COR-L47 (cell line): ENCODE measurements at regions not wholly inside any gene's neighbourhood (a gene's known extent, or its start where the extent isn't known, plus 50 kb on each side); places are given as distances from the start of the nearest gene placed in this dataset.

ENCODE experiments used
- DNase-seq: peaks from one replicate; lab custom pipeline; 2025; lab: John Stamatoyannopoulos, UW

DNA sequence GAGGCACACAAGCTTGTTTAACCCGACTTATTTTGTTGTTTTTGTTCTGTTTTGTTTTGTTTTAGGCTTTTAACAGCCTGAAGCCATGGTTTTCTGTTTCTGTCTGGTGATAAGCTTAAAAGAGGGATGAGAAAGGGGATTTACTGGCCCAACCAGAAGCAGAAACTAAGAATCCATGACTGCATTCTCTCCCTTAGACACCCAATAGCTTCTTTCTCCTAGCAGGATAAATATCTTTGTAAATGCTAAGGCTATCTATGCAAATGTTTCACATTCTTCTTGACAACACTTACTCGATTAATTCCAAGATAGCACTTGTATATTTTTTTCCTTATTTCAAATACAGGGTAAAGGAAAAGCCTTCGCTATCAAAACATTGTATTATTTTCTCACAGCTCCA is 53.7 kb upstream of the SMAD1 start:
- DNase-seq, result no peak

DNA sequence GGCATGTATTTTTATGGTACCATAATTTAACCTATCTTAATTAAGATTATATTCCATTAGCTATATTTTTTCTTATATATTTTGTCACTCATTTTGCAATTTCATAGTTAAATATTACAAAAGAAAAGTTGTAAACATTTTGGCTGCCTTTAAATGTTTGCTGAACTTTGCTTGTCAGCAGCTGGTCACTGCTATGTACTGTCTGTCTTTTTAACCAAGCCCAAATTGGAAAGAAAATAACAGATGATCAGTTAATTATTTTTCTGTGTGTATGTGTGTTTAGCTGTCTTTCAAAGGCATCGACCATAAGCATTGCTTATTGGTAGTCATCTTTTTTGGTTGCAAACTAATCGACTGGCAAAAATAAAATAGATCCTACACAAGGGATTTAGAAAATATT is 54.4 kb upstream of the SMAD1 start:
- DNase-seq, result no peak

DNA sequence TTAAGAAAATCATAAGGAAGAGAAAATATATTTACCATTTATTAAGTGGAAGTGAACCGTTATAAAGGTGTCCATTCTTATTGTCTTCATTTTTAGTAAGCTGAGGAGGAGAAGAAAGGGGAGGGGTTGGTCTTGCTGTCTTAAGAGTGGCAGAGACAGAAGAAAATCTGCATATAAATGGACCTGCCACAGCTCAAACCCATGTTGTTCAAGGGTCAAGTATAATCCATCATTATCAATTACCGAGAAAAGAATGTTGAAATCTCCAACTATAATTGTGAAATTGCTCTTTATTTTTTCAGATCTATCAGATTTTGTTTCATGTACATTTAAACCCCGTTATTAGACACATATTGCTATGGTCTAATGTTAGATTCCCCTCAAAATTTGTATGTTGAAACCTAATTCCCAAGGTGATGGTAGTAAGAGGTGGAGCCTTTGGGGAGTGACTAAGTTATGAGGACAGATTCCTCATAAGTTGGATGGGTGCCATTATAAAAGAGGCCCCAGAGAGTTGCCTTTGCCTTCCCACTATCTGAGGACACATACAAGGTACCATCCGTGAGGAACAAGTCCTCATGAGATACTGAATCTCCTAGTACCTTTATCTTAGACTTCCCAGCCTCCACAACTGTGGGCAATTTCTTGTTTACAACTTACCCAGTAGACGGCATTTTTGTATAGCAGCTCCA is 58.5 kb upstream of the SMAD1 start:
- DNase-seq, result no peak

DNA sequence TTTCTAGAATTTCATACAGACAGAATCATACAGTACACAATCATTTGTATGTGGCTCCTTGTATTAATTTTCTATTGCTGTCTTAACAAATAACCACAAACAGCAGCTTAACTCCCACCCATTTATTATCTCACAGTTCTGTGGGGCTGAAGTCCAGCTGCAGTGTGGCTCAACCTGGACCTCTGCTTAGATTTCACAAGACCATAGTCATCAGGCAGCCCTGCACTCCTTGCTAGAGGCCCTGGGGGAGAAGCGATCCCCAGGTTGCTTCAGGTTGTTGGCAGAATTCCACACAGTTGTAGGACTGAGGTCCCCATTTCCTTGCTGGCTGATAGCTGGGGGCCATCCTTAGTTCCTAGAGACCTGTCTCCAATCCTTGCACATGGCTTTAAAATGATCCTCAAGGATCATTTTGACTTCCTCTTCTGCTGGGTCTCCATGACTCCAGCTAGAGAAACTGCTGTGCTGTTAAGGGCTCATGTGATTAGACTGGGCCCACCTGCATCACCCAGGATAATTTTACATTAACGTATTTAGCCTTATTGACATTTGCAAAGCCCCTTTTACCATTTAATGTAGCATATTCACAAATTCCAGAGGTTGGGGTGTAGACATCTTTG is 60.9 kb upstream of the SMAD1 start:
- DNase-seq, result no peak

DNA sequence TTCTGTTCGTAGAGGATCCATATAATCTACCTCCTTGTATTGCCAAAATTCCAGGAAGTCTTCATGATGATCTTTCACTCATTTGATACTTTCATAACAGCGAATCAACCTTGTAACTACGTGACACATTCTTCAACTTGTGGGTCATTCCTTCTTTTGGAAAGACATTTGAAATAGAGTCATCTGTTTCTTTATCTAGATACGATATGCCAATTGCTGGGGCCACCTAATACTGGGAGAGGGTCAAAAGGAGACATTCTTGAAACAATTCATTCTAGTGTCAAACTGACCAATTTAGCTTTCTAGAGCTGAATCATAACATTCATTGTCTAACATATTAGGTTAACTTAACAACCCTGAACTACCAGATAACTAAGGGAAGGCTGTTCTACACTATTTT is 62.9 kb upstream of the SMAD1 start:
- DNase-seq, result no peak

DNA sequence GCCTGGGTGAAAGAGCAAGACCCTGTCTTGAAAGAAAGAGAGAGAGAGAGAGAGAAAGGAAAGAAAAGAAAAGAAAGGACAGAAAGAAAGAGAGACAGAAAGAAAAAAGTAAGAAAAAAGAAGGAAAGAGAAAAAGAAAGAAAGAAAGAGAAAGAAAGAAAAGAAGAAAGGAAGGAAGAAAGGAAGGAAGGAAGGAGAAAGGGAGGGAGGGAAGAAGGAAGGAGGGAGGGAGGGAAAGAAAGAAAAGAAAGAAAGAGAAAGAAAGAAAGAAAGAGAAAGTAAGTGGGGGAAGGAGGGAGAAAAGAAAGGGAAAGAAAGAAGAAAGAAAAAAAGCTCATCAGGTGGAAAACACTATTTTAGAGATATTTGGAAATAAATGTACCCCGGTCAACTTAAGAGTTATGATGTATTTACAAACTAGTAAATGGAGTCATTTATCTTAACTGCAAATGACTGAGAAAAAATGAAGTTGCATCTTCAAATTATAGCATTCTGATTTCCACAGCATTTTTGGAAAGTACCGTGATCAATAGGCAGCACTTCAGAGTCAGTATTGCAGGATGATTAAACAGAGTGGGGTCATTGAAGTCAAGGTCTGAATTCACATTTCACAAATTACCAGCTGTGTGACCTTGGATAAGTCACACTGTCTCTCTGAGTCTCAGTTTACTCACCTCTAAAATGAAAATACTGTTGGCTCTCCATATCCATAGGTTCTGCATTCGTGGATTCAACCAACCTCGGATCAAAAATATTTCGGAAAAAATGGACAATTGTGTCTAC is 64.1 kb upstream of the SMAD1 start:
- no peak for DNase-seq

DNA sequence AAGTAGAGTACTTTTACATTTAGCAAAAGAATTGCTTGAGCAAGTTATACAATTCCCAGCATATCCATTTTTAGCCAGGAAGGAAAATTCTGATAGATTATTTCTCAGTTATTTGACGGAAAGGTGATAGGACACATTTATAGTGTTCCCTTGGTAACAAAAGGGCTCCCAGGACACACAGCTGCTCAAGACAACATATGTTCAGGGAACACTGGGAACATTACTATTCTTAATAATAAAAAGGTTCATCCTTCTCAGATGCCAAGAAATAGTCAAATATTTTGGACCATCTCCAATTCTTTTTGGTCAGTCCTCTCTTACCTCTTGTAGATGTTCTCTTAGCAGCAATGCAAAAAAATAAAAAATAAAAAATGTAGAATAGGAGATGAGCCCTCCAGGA is 66.8 kb upstream of the SMAD1 start:
- DNase-seq, result no peak

DNA sequence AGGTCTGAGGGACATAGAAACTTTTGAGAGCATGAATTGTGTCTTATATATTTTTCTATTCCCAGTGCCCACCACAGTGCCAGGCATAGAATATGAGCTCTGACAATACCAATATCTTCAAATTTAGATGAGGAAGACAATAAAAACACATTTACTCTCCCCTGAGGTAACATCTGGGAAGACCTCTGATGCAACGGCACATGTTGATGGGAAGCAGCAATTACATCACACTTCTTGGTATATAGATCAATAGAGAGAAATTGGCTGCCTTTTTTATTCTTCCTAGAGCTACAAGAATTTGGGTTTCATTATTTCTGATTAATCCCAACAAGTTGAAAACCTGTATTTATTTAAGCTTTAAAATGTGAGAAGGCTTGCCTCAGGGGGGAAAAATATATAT is 67.4 kb upstream of the SMAD1 start:
- DNase-seq, result no peak

DNA sequence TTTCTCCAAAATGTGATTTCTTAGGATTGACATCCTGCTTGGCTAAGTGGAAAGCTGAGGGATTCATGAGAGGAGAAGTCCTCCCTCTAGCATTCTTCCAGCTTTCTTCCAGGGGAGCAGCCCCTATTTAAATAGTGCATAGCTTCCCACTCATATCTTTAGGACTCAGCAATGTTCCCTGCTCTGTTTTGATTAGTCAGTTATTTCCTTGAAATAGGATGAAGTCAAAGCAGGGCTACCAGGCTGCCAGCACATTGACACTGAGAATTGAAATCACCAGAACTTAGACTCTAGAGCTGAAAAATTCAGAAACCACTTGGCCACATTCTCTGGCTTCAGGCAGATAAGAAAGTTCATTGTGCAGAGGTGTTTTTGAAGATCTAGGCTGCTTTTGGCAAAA is 74.7 kb upstream of the SMAD1 start:
- no peak for DNase-seq

DNA sequence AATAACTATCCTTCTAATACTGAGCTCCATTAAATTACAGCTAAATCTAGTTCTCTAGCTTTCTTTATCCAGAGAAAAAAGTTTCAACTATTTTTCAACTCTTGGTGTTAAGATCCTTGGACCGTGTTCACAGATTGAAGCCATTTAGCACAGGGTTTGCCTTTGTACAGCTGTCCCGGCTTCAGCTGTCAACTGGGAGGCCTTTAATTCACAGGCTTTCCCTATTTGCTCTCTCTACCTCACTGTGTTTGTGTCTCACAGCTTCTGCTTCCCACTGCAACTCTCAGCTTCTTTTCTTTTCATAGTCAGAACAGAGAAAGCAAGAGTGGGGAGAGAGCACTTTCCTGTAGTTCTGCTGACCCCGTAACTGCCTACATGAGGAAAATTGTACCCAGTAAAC is 76.9 kb upstream of the SMAD1 start:
- no peak for DNase-seq

DNA sequence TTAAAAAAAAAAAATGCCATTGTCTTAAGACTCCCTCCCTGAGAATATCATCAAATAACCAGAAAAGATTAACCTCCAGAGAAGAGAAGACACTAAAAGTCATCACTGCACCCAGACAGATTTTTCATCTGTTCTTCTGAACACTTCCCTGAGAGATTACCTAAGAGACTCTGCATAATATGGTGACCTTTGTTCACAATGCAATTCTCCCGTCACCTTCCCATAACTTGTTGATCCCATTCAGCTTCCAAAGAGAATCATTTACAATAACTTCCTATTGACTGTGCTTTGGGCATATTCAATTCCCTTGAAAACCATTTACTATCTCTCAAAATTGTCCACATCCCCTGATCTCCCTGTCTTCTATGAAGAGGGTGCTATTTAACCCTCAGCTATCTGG is 85.1 kb upstream of the SMAD1 start:
- no peak for DNase-seq

DNA sequence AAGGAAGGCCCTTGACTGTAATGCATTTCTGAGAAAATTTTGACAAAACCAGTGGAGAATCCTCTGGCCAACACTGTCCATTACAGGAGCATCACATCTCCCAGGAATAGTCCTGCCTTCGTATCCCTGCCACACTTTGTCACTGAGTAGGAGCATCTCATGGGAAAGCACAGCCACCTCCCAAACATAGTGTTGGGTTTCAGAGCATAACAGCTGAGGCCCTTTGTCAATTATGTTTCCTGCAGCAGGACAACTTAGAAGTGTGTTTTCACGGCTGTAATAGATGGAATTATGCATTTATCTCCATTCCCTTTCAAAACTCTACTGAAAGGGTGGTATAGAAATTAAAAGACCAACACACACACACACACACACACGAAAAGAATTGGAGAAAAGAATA is 91.1 kb upstream of the SMAD1 start:
- DNase-seq, result no peak

DNA sequence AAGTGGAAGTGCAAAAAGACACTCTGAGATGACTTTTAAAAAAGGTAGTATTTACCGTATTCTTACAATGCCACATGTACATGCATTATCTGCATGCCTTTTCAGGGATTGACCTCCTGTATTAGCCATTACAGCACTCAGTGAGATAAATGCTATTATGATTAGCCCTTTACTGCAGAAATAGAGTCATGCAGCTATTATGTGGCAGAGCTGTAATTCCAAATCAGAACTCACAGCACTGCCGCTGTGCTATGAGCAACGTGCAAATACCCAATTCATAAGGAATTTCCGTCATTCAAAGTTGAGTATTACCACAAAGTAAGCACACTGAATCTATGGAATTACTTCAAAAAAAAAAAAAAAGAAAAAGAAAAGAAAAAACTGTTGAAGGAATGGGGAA is 92.1 kb upstream of the SMAD1 start:
- DNase-seq, result no peak

DNA sequence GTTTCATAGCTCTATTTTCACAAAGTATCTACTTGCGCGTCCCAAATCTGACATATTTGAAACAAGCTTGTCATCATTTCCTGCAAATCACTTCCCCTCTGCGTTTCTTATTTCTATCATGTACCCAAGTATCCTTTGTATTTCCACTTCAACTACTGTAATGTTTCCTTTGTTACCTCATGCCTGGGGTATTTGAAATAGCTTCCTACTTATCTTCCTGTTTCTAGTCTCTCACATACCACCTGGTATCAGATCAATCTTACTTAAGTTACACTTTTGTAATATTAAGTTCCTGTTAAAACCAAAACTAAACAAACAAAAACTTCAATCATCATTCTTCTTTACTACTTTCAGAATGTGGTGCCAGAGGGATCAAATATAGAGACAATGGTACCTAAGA is 93.6 kb upstream of the SMAD1 start:
- DNase-seq, result no peak

DNA sequence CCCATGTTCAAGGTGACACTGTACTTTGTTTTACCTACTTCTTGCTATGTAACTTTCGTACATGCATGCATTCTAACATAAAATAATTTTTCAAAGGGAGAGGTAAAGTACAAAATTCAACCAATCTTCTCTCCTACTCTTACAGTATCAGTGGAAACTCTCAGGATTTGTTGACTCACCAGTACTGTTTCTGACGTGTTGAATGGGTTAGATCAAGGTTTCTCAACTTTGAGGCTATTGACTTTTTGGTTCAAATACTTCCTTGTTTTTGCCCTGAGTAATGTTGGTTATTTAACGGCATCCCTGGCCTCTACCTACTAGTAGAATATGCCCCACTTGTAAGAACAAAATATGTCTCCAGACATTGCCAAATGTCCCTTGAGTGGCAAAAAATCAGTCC is 94.6 kb upstream of the SMAD1 start:
- DNase-seq, result no peak

DNA sequence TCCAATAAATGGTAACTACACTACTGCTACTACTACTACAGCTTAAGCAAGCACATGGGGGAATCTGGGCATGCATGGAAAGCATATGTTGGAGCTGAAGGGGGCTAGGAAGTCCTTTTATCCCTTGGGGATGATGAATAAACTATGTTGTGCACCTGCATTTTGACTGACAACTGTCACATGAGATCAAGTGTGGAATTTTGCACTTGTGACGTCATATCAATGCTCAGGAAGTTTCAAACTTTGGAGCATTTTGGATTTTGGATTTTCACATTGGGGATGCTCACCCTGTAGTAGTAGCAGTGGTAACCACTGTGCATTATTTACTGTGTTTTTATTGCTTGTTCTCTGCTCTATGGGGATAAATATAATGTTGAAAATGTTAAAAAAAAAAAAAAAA is 100.5 kb upstream of the SMAD1 start:
- DNase-seq, result no peak

DNA sequence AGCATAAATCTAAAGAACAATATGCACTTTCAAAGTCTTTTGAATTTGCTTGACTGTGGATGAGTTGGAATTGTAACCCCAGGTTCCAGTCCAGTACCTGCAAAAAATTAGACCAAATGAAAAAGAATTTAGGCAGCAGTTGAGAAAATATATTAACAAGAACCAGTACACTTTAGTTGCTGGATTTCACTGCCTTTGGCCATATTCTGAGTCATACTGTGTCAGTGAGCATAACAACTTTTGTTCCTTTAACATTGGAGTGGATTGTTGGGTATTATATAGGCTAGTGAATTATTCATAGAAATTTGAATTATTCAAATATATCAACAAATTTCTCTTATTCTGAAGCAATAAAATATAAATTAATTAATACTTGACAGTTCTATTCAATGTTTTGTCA is 101.5 kb upstream of the SMAD1 start:
- no peak for DNase-seq

DNA sequence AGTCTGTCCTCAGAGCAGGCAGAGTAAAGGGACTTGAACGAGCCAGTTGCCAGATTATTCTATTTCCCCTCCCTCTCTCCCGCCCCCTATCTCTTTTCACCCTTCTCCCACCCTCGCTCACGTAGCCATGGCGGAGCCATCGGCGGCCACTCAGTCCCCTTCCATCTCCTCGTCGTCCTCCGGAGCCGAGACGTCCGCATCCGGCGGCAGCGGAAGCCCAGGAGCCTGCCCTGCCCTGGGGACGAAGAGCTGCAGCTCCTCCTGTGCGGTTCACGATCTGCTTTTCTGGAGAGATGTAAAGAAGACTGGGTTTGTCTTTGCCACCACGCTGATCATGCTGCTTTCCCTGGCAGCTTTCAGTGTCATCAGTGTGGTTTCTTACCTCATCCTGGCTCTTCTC is 106.2 kb upstream of the SMAD1 start:
- no peak for DNase-seq

DNA sequence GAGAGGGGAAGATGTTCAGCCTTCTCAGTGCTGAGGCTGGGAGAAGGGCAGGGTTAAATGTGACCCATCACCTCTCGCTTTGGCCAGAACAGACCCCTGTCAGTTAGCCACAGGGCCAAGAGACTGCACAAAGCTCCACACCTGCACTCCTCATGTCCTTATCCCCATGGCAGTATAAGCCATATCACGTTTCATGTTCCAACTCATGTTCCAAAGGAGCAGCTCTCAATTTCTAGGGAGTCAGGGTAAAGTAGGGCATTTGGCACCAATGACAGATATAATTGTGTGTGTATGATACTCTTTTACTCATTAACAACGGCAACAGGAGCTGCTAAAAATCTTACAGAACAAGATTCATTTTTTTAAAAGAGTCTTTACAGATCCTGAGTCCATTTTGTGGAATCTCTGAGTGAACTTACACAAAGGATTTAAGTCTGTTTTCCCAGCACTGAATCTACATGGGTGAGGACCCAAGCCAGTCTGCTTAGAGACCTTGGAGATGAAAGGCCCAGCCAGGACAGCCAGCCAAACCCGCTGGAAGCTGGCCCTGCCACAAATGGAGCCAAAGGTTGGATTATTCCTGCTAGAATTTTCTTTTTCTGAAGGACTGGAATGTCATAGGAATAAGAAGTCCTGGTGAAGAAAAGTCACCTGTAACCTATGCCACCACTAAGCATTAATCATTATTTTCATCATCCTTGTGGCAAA is 129.1 kb upstream of the SMAD1 start:
- no peak for DNase-seq

DNA sequence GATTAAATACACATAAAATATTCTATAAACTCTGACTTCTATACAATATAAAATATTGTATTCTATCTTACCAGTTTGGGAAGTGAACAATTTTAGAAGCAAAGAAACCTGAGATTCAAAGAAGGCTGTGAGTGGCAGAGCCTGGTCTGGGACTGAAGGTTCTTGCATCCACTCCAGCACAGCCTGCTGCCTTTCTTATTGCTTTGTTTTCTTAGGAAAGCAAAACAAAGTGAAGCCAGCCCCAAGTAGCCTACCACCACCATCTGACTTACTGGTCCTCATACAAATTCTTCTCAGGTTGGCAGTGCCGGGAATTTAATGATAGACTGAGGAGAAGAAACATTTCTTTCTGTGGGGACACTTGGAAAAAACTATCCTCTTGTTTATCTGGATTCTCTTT is 129.7 kb upstream of the SMAD1 start:
- no peak for DNase-seq

DNA sequence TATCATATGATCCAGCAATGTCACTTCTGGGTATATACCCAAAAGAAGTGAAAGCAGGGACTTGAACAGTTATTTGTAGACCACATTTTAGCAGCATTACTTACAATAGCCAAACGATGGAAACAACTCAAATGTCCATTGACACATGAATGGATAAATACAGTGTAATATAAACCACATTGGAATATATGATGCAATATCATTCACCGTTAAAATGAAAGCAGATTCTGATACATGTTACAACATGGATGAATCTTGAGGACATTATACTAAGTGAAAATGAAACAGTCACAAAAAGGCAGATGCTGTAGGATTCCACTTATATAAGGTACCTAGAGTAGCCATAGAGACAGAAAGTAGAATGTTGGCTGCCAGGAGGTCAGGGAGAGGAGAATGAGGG is 130.5 kb upstream of the SMAD1 start:
- DNase-seq, result no peak

DNA sequence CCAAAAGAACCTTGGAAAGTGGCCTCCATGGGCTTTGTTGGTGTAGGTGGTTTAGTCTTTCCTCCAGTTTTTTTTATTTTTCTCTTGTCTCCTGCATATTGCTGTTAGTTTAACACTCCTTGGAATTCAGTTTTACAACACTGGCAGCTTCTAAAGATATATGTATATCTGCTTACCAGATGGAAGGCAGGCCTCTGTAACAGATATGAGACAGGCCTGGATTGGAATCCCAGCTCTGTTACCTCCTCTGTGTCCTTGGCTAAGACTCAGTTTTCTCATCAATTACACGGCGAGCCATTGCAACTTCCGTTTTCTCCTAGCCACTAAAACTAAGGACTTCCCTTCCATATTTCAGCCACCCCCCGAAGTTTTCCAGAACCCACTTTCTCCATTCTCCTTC is 133.4 kb upstream of the SMAD1 start:
- DNase-seq, result no peak

DNA sequence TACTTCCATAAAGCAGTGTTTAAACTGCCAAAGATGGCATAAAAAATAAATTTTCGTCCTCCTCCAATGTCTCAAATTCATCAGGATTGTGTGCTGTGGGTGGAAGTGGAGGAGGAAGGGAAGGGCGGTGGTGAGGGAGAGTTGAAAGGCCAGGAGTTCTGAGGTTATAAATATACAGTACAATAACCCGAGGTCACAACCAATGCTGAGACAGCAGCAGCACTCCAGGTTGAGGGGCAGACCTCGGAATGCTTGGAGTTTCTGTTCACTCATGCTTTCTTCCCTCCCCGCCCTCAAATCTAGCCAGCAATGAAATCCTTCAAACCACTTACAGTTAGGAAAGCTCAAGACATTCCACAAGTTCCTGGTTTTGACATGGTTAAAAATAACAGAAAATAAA is 134.0 kb upstream of the SMAD1 start:
- no peak for DNase-seq
